GM18498 (cell line): ENCODE measurements at regions not wholly inside any gene's neighbourhood (a gene's known extent, or its start where the extent isn't known, plus 50 kb on each side); places are given as distances from the start of the nearest gene placed in this dataset.
"Not testable (repeated sequence)": the region's sequence is repeated elsewhere in the genome, so short reads cannot be mapped to it uniquely, and the experiment has no call there.

ENCODE experiments used
- ATAC-seq: cut with Tn5 transposase; IDR thresholded peaks from one replicate; pipeline ENCODE4 v1.9.1; 2021; ENCODE audit warnings: mild to moderate bottlenecking, moderate library complexity; ENCODE audit not compliant: unreplicated experiment

DNA sequence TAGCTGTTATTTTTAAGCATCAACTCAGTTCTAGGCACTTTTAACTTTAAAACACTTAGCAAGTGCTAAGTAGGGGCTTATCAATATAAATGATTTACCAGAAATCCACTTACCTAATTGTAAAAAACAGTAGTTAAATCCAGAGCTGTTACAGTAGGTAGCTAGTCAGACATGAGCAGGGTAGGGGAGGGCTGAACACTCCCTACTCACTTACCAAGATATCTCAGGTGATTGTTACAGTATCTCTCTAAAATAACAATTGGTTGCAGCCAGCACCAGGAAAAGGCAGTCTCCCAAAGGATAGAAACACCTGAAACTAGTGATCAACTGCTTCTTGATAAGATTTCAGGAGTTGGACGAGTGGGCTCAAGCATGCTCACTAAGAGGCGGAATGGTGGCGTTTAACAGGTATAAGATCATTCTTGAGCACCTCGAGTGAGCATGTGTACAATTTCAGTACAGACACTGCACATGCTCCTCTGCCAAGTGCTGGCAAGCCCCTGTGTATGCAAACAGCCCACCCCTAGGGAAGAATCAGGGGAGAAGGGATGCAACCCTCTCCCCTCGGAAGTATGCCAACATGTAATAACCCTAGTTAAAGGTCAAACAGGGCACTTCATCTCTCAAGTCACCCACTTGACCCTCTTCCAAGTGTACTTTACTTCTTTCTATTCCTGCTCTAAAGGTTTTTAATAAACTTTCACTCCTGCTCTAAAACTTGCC is 1113.6 kb upstream of the SEL1L start:
- no peak for ATAC-seq

DNA sequence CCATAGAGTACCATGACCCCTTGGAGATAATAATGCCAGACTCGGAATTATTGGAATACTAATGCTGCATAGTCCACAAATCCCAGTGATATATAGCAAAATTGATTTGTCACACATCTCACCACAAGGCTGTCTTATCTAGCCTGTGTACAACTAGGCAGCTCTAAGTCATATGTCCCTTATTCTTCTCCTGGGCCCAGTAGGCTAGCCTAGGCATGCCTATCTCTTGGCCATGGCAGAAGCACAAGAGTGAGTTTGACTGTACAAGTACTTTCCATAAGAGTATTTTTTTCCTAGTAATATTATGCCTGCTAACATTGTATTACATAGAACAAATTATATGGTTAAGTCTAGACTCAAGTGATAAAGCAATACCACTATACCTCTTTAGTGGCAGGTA is 1122.1 kb upstream of the SEL1L start:
- no peak for ATAC-seq

DNA sequence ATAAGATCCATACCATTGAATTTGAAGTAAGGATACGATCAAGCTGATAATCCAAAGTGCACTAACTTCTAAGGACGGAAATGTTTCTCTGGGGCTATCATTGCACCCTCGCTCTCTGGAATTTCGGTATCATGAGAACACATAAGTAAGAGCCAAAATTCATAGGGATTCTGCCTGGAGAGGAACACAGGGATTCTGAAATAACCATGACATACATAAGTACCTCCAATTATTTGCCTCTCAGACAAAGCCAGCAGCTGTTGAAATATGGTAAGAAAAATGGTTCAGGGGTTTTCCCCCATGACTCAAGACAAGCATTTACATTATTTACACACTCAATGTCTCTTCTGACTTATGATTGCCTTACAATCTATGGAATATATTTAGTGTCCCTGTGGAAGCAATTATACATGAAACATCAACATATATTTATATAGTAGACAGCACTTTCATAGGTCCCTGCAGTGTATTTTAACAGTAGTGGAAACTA is 1123.6 kb upstream of the SEL1L start:
- no peak for ATAC-seq

DNA sequence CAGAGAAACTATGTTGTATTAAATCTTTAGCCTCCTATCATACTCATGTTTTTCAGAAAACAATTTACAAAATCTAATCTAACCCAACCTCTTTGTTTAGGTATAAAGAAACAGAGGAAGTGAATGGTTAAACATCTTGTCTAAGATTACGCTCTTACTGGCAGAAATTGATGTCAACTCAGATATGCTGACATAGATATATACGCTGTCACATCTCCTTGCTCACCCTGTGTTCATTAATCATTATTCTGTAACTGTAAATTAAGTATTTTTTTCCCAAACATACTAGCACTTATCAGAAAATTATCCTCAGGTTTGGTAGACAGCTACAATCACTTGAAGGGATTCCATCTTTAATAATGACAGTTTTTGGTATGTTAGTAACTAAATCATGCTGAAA is 1127.6 kb upstream of the SEL1L start:
- no peak for ATAC-seq

DNA sequence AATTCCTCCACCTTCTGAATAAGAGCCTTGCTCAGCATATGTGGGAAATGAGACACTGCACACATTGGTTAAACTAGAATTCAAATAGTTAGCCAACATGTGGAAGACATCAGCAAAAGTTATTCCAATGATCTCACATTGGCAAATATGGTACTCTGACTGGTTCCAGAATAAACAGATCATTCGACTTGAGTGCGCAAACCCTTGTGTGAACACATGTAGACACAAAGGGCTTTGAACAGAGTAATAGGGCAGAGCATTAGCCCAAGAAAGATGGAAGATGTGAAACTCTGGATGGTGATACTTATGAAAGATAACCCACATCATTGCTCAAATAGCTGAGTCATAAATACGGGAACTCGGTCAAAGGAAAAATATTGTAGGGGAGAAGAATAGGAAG is 1133.4 kb upstream of the SEL1L start:
- ATAC-seq = no peak

DNA sequence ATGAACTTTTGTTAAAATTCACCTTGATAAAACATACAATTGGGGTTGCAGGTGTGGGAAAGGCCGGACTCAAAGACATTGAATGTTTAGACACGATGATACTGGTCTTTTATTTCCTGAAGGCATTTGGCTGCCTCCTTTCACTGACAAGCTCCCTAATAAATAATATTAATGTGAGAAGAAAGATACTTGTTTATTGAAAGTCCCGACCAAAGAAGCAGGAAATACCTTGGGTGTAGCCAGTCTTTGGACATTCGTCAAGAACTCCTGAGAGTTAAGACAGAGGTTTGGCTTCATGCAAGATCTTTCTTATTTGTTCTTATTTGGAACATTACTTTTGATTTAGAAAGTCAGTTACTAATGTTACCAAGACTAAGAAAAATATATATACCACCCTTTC is 1133.8 kb upstream of the SEL1L start:
- no peak for ATAC-seq

DNA sequence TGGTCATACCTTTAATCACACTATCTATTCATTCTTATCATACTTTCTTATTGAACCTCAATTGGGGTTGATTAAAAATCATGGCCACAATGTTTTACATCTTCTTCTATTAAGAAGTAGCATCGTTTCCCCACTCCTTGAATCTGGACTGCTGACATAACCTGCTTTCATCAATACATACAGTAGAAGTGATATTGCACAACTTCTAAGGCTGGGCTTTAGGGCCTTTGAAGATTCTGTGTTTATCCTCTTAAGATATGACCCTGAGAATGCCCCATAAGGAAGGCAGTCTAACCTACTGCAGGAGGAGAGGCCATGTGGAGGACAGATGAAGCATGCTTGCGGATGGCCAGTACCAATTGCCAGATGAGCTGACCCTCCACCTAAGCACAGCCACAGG is 1142.8 kb upstream of the SEL1L start:
- no peak for ATAC-seq

DNA sequence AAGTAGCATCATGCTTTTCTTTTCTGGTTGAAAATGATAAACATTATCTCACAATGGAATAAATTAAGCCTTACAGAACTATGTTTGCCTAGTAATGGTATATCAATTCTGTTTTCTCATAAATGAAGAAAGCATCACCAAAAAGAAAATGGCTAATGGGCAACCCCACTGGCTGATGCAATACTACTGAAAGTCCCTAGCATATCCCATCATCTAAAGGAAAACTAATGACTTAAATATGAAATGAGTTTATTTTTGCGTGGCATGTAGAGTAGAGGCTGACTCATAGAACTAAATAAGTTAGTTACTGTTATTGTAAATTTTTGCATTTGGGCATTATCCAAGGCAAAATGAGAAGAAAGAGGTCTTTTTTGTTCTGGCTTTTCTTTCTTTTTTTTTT is 1156.3 kb upstream of the SEL1L start:
- no peak for ATAC-seq

DNA sequence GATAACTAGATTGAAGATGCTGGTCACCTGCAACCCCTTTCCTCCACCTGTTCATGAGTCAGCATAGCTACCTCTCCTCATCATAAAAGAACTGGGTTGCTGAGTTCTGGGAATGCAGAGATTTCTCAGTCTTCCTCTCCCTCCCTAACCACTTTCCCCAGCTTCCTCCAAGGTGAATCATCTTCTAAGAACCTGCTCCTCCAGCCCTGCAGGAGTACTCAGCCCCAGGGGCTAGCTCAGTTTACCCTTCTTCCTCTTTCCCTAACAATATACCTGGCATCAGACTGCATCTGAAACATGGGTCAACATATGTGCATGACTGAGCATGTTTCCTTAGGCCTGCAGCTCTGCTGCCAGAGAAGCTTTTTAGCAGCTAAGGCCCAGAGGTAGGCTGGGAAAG is 1157.5 kb upstream of the SEL1L start:
- not testable (repeated sequence) for ATAC-seq

DNA sequence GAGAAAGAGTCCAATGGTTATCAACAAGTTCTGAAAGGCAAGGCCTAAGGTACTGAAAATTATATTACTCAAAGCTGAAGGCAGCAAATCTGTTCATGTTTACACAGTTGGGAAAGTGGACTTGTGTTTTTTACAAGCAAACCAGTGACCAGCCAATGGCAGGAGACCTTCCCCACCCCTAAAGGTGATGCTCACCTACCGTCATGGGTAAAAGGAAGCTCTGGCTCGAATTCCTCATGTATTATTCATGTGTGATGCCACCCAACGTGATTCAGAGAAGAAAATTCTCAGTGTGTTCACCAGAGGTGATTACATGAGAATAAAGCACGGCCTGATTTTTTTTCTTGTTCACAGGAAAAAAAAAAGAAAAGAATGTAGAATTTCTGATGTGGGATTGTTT is 1161.2 kb upstream of the SEL1L start:
- no peak for ATAC-seq

DNA sequence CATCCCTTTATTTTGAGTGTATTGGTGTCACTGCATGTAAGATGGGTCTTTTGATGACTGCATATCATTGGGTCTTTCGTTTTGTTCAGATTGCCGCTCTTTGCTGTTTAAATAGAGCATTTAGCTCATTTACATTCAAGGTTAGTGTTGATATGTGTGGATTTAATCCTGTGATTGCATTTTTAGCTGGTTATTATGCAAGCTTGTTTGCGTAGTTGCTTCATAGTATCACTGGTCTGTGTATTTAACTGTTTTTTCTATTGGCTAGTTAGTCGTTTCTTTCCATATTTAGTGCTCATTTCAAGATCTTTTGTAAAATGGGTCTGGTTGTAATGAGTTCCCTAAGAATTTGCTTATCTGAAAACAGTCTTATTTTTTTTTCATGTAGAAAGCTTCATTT is 1170.6 kb upstream of the SEL1L start:
- no peak for ATAC-seq

DNA sequence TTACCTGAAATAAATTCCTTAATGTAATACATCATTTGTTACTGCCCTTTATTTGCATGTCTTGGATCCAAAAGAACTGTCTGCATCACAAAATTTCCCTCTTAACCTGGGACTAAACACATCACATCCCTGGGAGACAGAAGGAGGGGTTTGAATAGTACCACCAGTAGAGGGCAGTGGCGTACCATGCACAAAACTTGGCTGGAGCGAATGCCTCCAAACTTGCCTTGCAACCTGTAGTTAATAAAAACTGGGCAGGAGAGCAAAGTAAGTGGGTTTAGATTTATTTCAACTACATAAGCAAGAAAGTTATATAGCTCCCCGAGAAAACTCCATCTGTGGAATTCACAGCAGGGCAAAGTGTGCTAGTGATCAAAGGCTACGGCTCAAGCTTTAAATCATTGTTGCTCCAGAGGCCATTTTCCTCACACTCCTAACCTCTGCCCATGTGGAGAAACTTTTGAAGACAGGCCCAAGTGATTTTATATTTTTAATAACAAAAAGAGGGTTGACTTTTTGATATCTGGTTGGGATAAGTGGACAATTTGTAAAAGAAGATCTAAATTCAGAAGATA is 1176.7 kb upstream of the SEL1L start:
- peak; percentile 60 for ATAC-seq

DNA sequence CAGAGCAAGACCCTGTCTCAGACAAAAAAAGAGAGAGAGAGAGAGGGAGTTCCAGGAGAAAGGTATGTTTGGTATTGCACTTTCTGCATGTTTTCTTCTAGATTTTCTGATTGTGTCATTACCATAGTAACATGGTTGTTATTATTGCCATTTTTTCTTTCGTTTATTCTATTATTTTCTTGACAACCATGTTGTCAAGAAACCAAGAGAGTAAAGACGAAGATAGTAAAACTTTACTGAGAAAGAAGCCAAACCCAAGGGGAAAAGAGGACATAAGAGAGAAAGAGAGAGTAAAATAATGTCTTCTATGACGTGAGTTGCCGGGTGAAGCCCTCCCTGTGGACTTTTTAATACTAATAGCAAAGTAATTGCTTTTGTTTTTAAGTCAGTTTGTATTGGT is 1186.0 kb upstream of the SEL1L start:
- ATAC-seq = no peak

DNA sequence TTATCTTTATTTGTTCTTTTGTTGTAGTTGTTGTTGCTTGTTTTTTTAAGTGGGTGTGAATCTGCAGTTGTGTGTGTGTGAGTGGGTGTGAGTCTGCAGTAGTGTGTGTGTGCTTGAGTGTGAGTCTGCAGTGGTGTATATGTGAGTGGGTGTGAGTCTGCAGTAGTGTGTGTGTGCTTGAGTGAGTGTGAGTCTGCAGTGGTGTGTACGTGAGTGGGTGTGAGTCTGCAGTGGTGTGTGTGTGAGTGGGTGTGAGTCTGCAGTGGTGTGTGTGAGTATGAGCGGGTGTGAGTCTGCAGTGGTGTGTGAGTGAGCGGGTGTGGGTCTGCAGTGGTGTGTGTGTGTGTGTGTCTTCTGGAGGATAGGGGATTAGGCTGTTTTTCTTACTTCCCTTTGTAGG is 1186.8 kb upstream of the SEL1L start:
- ATAC-seq = no peak

DNA sequence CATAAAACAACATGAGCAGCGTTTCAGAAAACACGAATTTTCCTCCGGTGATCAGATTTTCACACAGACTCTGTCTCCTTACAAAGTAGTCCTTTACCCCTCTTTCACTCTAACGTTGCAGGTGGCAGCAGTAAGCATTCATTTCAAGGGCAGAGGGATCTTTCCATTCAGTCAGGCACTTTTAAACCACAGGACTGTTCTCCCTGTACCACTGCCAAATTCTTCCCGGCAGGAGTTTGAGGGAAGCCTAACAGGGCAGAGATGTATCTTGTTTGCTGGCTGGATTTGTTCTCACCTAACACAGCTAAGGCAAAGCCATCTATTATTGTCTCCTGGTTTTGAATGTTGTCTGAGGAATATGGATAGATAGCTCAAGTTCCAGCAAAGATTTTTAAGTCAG is 1187.3 kb upstream of the SEL1L start:
- no peak for ATAC-seq

DNA sequence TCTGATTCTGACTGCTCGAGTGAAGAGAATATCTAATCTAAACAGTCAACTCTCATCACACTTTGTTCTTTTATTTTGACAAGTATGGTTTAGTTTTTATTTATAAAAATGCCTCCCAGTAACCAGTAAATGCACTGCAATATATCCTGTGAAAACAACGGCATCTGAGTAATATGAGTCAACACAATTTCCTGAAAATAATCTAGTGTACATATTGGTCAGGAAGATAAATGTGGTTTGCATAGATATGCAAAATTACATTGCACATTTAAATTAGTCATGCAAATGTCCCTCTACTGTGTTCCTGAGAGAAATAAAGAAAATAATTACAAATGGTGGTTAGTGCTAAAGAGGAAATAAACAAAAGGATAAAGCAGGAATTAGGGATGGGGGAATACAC is 1190.7 kb upstream of the SEL1L start:
- ATAC-seq = no peak

DNA sequence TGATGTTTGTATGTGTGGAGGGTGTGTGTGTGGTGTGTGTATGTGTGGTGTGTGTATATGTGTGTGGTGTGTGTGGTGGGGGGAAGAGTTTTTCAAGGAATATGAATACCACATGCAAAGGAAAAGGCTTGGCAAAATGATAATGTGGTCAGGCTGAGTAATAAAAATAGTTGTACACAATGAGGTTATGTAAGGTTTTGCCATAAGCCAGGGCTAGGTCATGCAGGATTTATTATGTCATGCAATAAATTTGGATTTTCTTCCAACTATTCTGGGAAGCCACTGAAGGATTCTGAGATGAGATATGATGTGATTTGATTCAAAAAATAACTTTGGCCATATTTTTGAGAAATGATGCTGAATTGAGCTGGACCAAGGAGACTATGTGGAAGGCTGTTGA is 1191.6 kb upstream of the SEL1L start:
- ATAC-seq = no peak

DNA sequence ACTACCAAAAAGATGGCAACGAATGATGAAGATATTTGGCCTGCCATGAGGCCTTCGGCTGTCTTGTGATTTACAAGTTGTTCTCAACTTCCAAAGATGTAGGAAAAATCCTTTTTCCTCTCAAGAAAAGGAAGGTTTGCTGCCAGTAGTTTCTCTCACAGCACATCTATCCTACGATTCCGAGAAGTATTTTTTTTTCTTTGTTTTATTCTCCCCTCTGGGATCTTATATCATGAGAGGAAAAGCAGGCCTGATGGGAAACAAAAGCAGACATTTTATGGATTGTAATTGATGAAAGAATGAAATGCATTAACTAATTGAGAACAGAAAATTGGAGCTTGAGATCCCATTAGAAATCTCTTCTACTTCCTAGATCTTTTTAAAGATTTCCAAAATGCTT is 1197.9 kb upstream of the SEL1L start:
- ATAC-seq = no peak

DNA sequence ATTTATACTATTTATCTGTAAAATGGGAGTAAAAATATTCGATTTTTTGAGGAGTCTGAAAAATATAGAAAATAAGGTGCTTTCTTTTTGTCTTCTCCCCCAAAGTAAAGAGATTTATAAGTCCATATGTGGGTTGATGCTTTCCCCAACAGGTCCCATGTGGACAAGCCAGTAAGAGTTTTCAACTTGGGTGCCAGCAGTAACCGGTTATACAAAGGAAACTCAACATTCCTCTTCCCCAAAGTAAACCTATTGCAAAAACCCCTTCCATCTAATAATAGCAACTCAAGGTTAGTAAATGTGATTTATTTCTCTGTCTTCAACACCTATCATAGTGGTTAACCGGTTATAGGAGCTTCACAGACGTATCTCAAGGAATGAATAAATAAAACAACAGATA is 1206.9 kb upstream of the SEL1L start:
- no peak for ATAC-seq

DNA sequence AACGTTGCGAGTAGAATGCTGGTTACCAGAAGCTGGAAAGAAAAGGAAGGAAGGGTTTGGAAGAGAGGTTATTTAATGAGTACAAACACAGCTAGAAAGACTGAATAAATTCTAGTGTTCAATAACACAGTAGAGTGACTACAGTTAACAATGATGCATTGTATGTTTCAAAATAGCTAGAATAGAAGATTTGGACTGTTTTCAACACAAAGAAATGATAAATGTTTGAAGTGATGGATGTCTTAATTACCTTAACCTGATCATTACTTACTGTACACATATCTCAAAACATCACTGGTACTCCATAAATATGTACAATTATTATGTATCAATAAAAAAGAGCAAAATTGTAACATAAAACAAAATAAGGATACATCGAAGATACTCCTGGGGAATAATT is 1221.8 kb upstream of the SEL1L start:
- no peak for ATAC-seq

DNA sequence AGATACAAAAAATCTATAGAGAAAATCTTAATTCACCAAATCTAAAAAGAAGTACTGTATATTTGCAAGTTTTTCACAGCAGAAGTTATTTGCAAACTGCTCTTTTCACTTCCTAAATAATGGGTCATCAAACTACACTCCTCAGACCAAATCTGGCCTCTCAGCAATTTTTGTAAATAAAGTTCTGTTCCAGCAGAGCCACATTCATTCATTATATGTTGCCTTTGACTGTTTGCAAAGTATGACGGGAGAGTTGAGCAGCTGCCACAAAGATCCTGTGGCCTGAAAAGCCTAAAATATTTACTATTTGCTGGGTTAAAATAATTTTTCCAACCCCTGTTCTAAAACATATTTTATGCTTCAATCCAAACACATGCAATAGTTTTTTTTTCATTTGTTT is 1222.3 kb upstream of the SEL1L start:
- ATAC-seq = no peak

DNA sequence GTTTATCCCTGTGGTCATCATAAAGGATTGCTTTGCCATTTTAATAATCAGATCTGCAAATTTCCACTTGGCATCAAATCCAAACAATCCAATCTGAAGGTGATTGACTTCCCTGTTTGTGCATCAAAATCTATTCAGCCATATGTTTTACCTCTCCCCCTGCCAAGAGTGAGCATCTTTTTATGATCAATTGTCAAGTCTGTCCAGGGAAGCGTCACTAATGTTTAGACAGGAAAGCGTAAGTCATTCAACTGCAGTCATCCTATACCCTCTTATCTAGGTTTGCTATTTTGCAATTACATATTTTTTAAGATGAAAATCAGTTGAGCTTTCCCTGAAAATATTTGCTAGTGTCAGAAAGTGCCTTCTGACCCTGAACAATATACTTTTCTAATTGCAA is 1224.1 kb upstream of the SEL1L start:
- ATAC-seq = no peak

DNA sequence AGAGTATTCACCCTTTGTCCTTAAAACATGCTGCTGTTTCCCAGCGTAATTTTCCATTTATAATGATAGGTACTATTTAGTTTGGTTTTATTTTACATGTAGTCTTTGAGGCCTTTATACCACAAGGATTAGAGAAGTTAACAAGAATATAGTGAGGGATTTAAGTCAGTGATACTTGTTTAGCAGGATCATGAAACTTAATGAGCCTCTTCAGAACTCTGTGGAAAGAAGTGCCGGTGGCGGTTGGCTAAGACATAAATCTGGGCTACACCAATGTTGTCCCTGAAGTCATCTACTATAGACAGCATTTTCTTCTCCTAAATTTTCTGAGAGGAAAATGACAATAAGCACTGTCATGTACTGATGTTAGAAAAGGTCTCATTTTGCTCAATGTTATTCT is 1226.0 kb upstream of the SEL1L start:
- no peak for ATAC-seq
